Psoas muscle (tissue), 7 donors: ENCODE measurements at regions not wholly inside any gene's neighbourhood (a gene's known extent, or its start where the extent isn't known, plus 50 kb on each side); places are given as distances from the start of the nearest gene placed in this dataset.
"Not testable (repeated sequence)": the region's sequence is repeated elsewhere in the genome, so short reads cannot be mapped to it uniquely, and the experiment has no call there.

ENCODE experiments used
- ATAC-seq, 4 donors: fragments of 200-7000 bp; cut with Tn5 transposase; one replicate each; pipeline ENCODE4 v1.9.1; 2020; ENCODE audit warnings: moderate library complexity in 3 of 4, mild to moderate bottlenecking in 2 of 4
- DNase-seq, 2 donors: peaks; one replicate each; pipeline ENCODE4 v3.0.0-alpha.2; 2020
- H3K27ac ChIP-seq: fragments of 200-600 bp; one replicate; pipeline ENCODE4 v1.8.0; 2022
- H3K27me3 ChIP-seq, 3 donors: fragments of 200-600 bp in 1 of 3; one replicate each; pipeline versions ENCODE4 v1.6.1 to v1.8.0; 2013 to 2022; ENCODE audit warnings: low read length in 2 of 3, mild to moderate bottlenecking in 2 of 3, moderate library complexity in 1 of 3; ENCODE audit not compliant: insufficient read depth in 3 of 3
- H3K36me3 ChIP-seq, 2 donors: fragments of 200-600 bp in 1 of 2; one replicate each; pipeline versions ENCODE4 v1.6.1 to v1.8.0; 2013 to 2022; ENCODE audit warnings: low read depth in 1 of 2, mild to moderate bottlenecking in 1 of 2, moderate library complexity in 1 of 2; ENCODE audit not compliant: insufficient read depth in 1 of 2
- H3K4me1 ChIP-seq: fragments of 200-600 bp; one replicate; pipeline ENCODE4 v1.8.0; 2022
- H3K4me3 ChIP-seq: fragments of 200-600 bp; one replicate; pipeline ENCODE4 v1.8.0; 2022; ENCODE audit warnings: mild to moderate bottlenecking
- H3K9me3 ChIP-seq: fragments of 200-600 bp; one replicate; pipeline ENCODE4 v1.8.0; 2022
- WGBS, 3 donors: extraction: QIAGEN DNeasy Blood & Tissue Kit; methylation state at CpG; one replicate each; pipeline versions ENCODE4 v1.1.6 to v1.1.7; 2013; 5-methylcytosine and 5-hydroxymethylcytosine counted together
- intact Hi-C, 2 donors: fragments of 100-400 bp; cut with DNase I; formaldehyde crosslinking; loops; one replicate each; pipeline versions ENCODE4 v1.11.0 to v1.14.2; 2022
- TF ChIP-seq, protein P1 (sequence below): fragments of 200-600 bp; IDR thresholded peaks from one replicate; pipeline ENCODE4 v1.8.0; 2022; ENCODE audit warnings: antibody characterized with exemption
- donor health status: healthy with polysubstance abuse.
- donor health status: DM: no; HTN: no; CAD: no; lungs with moderate emphysema.
- donor health status: Bipolar disorder and iron deficiency.
- donor health status: healthy.
- donor health status: DM: yes; HTN: yes; CAD: no.
- donor health status: DM: no; HTN: no; CAD: no.
- donor health status: DM: yes; HTN: yes; CAD: no.

DNA sequence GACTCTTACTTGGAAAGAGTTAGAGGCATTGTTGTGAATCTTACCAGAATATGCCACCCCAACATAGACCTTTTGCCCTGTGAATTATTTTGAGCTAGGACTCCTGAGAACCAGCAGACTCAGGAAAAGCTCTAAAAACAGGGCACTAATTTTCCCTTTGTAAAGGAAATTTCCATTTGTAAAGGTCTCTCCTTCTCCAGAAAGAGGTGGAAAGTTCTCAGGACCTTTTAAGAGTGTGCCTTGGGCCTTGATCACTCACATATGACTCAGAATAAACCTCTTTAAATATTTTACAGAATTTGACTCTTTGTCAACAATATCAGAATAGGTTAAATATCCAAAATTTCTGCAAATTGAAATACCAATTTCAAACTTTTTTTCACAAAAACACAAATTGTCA lies 721.8 kb upstream of the NCAM2 start:
- Histone ChIP-seq H3K4me3 (no peak overlapping the region), H3K27me3 (no peaks in the 10 kb centered on the region), H3K36me3 (no peaks in the 10 kb centered on the region), H3K9me3 (no peaks in the 10 kb centered on the region), H3K4me1 (no peaks in the 10 kb centered on the region), H3K27ac (no peak overlapping the region)
- no peak for DNase-seq
- intact Hi-C loops = no loop called here
- ATAC-seq = no peak
- TF ChIP-seq, protein P1, sequence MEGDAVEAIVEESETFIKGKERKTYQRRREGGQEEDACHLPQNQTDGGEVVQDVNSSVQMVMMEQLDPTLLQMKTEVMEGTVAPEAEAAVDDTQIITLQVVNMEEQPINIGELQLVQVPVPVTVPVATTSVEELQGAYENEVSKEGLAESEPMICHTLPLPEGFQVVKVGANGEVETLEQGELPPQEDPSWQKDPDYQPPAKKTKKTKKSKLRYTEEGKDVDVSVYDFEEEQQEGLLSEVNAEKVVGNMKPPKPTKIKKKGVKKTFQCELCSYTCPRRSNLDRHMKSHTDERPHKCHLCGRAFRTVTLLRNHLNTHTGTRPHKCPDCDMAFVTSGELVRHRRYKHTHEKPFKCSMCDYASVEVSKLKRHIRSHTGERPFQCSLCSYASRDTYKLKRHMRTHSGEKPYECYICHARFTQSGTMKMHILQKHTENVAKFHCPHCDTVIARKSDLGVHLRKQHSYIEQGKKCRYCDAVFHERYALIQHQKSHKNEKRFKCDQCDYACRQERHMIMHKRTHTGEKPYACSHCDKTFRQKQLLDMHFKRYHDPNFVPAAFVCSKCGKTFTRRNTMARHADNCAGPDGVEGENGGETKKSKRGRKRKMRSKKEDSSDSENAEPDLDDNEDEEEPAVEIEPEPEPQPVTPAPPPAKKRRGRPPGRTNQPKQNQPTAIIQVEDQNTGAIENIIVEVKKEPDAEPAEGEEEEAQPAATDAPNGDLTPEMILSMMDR = no peak

- H3K4me1 ChIP-seq = no peaks in the 10 kb centered on the region
- no peaks in the 10 kb centered on the region for H3K9me3 ChIP-seq
- no peaks in the 10 kb centered on the region for H3K27me3 ChIP-seq
- H3K36me3 ChIP-seq = no peaks in the 10 kb centered on the region
- H3K27ac ChIP-seq = no peak overlapping the region
- ATAC-seq (no peak), DNase-seq (no peak)
- no peak overlapping the region for H3K4me3 ChIP-seq
- TF ChIP-seq, protein P1 = no peak
- intact Hi-C loops = no loop called here
- 92 to 99% (median 95%) methylated on average over 1 of the region's 1 CpG for WGBS, 3 donors
Observed at GRCh38 chr21:20276954-20277353, 721.3 kb upstream of the NCAM2 start.

- no peaks in the 10 kb centered on the region for H3K4me1 ChIP-seq
- H3K27me3 ChIP-seq = no peaks in the 10 kb centered on the region
- H3K9me3 ChIP-seq = no peaks in the 10 kb centered on the region
- H3K36me3 ChIP-seq = no peaks in the 10 kb centered on the region
- H3K4me3 ChIP-seq = no peak overlapping the region
- intact Hi-C loops = loop anchor here in 1 of 2 donors (1.0 kb wide), 1 partner anchor 11 kb away; no protein-coding TSS in a partner anchor
- H3K27ac ChIP-seq = no peak overlapping the region
- ATAC-seq (no peak), DNase-seq (no peak)
- 79 to 82% (median 82%) methylated on average over 1 of the region's 1 CpG for WGBS, 3 donors
- TF ChIP-seq, protein P1 = no peak
Observed at GRCh38 chr21:20283836-20284235, 714.4 kb upstream of the NCAM2 start.

GRCh38 chr21:20292280-20292679 lies 705.9 kb upstream of the NCAM2 start:
- DNase-seq (no peak), ATAC-seq (no peak)
- Histone ChIP-seq H3K9me3 (no peaks in the 10 kb centered on the region), H3K4me1 (no peaks in the 10 kb centered on the region), H3K27me3 (no peaks in the 10 kb centered on the region), H3K4me3 (no peak overlapping the region), H3K27ac (no peak overlapping the region), H3K36me3 (no peaks in the 10 kb centered on the region)
- intact Hi-C loops = no loop called here
- TF ChIP-seq, protein P1 = no peak
- 83 to 88% (median 87%) methylated on average over 2 of the region's 2 CpGs for WGBS, 3 donors

DNA sequence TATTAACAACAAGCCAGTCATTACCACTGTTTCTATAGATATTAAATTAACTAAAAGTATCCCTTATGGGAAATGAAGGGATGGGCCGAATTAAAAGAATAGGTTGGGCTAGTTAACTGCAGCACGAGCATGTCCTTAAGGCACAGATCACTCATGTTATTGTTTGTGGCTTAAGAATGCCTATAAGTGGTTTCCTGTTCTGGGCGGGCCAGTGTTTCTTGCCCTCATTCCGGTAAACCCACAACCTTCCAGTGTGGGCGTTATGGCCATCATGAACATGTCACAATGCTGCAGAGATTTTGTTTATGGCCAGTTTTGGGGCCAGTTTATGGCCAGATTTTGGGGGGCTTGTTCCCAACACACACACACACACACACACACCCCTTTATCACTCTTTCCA lies 705.4 kb upstream of the NCAM2 start:
- DNase-seq, H3K27ac ChIP-seq, intact Hi-C loops, H3K36me3 ChIP-seq, ATAC-seq, H3K9me3 ChIP-seq, H3K27me3 ChIP-seq, H3K4me3 ChIP-seq, H3K4me1 ChIP-seq: not testable (repeated sequence)
- 73 to 85% (median 82%) methylated on average over 5 of the region's 5 CpGs for WGBS, 3 donors
